GM10266 (cell line): ENCODE measurements at regions not wholly inside any gene's neighbourhood (a gene's known extent, or its start where the extent isn't known, plus 50 kb on each side); places are given as distances from the start of the nearest gene placed in this dataset.

Experiments used
- DNase-seq: peaks from one replicate; pipeline ENCODE4 v3.0.0; 2012; ENCODE audit errors: extremely low spot score
- CTCF ChIP-seq: IDR thresholded peaks from 2 replicates; pipeline ENCODE4 v1.5.1; 2012; ENCODE audit warnings: mild to moderate bottlenecking, low read depth; ENCODE audit not compliant: control insufficient read depth, insufficient read depth; ENCODE audit errors: missing control alignments

DNA sequence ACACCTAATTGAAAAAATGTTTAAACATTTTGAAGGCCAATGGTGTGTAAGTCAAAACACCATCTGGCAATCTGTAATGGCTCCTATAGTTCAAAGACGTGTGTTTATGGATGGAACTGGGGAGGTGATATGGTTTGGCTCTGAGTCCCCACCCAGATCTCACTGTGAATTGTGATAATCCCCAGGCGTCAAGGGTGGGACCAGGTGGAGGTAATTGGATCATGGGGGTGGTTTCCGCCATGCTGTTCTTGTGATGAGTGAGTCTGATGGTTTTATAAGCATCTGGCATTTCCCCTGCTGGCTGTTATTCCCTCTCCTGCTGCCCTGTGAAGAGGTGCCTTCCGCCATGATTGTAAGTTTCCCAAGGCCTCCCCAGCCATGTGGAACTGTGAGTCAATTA, 52.2 kb downstream of the ADRA2C start:
- no peak for TF ChIP-seq CTCF
- DNase-seq = no peak

- no peak for DNase-seq
- no peak for TF ChIP-seq CTCF
Observed at GRCh38 chr4:3819210-3819919, 53.2 kb downstream of the ADRA2C start.

DNA sequence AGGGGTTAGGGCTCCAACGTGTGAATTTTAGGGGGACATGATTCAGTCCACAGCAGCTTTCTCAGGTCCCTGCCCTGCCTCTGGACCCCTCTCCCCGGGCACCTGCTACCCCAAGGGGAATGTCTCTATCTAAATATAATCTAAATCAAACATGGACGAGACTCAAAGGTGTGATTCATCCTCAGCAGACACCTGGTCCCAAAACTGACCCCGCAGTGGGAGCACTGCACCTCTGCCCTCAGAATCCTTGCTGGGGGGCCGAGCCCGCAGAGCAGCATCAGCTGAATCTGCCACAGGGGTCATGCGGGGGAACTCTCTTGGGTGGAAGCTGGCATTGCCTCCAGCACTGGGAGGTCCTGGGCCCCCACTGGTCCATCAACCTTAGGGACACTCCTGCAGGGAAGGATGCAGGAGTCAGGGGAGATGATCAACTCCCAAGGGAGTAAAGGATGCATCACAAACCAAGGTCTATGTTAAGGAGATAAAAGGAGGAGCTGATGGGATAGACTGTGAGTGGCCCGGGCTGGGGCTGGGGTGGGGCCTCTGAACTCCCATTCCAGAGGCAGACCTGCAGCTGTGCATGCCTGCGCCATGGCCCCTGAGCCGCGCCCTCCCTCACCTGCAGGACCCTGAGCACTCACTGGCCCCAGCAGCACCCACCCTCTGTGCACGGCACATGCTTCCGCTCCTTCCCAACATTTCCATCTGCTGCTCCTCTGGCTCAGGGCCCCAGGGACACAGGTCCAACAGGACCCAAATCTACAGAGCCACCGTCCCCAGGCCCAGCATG, 54.0 kb downstream of the ADRA2C start:
- no peak for DNase-seq
- TF ChIP-seq CTCF = no peak

GRCh38 chr4:3820806-3821579, 54.8 kb downstream of the ADRA2C start:
- no peak for DNase-seq
- no peak for TF ChIP-seq CTCF

DNA sequence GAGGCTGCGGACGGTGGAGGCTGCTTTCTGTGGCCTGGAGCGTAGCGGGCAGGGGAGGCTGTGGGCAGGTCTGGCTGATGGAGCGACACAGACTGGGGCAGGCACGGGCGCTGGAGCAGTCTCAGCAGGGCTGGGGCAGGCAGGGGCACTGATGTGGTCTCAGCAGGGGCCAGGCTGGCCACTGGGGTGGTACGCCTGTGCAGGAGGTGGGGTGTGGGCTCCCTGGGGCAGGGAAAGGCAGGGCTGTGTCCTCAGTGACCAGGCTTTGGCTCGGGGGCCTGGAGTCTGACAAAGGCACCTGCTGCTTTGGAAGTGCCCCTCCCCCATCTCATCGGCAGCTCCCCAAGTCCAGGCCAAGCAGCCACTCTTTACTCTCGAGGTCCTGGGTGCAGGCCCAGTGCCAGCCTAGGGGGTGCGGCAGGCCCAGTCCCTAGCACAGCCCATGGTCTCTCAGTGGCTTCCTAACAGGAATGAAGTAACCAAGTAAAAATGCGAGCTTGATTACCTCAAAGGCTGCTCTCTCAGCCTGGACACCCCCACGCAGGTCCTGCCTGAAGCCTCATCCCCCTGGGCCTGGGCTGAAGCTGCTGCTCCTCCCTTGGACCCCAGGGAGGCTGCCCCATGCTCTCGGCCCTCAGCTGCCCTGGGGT, 55.5 kb downstream of the ADRA2C start:
- DNase-seq = no peak
- no peak for TF ChIP-seq CTCF

GRCh38 chr4:3822230-3822947, 56.2 kb downstream of the ADRA2C start:
- DNase-seq = no peak
- no peak for TF ChIP-seq CTCF
